BJ (cell line): ENCODE measurements at regions not wholly inside any gene's neighbourhood (a gene's known extent, or its start where the extent isn't known, plus 50 kb on each side); places are given as distances from the start of the nearest gene placed in this dataset.

Experiments used
- CTCF ChIA-PET: fragments of 350-600 bp; formaldehyde crosslinking; extraction: SDS; loops from one replicate; lab custom pipeline; 2021; ENCODE audit warnings: antibody characterized with exemption, inconsistent platforms; lab: Yijun Ruan, JAX
- POLR2A ChIA-PET: fragments of 300-600 bp; sonication (Branson Sonifier 250); formaldehyde crosslinking; extraction: SDS; loops from one replicate; lab custom pipeline; 2021; ENCODE audit warnings: antibody characterized with exemption; lab: Charles Lee
- DNase-seq: peaks from one replicate; pipeline ENCODE4 v3.0.0-alpha.2; 2011; ENCODE audit warnings: low read depth
- H3K27me3 ChIP-seq: 2 replicates; pipeline ENCODE4 v1.6.0; 2011; ENCODE audit warnings: low read length; ENCODE audit not compliant: control insufficient read depth, insufficient read depth
- H3K36me3 ChIP-seq: 2 replicates; pipeline ENCODE4 v1.5.1; 2011; ENCODE audit warnings: low read length; ENCODE audit not compliant: control insufficient read depth, insufficient read depth
- H3K4me3 ChIP-seq: 2 replicates; pipeline ENCODE4 v1.5.1; 2011; ENCODE audit warnings: low read depth, mild to moderate bottlenecking, control low read depth, low read length
- TF ChIP-seq, protein P1 (sequence below): IDR thresholded peaks from 2 replicates; pipeline ENCODE4 v1.5.1; 2011; ENCODE audit warnings: low read depth, mild to moderate bottlenecking, control low read depth, inconsistent platforms, low read length, moderate library complexity; ENCODE audit not compliant: insufficient read depth

DNA sequence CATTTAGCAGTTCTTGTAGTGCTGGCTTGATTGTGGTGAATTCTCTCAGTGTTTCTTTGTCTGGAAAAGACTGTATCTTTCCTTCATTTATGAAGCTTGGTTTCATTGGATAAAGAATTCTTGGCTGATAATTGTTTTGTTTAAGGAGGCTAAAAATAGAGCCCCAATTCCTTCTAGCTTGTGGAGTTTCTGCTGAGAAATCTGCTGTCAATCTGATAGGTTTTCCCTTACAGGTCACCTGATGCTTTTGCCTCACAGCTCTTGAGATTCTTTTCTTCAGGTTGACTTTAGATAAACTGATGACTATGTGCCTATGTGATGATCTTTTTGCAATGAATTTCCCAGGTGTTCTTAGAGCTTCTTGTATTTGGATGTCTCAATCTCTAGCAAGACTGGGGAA lies 1508.5 kb upstream of the FLRT2 start:
- ChIA-PET POLR2A (no interaction called here), CTCF (no interaction called here)
- no peaks in the 10 kb centered on the region for H3K27me3 ChIP-seq
- TF ChIP-seq, protein P1, sequence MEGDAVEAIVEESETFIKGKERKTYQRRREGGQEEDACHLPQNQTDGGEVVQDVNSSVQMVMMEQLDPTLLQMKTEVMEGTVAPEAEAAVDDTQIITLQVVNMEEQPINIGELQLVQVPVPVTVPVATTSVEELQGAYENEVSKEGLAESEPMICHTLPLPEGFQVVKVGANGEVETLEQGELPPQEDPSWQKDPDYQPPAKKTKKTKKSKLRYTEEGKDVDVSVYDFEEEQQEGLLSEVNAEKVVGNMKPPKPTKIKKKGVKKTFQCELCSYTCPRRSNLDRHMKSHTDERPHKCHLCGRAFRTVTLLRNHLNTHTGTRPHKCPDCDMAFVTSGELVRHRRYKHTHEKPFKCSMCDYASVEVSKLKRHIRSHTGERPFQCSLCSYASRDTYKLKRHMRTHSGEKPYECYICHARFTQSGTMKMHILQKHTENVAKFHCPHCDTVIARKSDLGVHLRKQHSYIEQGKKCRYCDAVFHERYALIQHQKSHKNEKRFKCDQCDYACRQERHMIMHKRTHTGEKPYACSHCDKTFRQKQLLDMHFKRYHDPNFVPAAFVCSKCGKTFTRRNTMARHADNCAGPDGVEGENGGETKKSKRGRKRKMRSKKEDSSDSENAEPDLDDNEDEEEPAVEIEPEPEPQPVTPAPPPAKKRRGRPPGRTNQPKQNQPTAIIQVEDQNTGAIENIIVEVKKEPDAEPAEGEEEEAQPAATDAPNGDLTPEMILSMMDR, result no peak
- no peak overlapping the region for H3K4me3 ChIP-seq
- no peaks in the 10 kb centered on the region for H3K36me3 ChIP-seq
- DNase-seq, result no peak

DNA sequence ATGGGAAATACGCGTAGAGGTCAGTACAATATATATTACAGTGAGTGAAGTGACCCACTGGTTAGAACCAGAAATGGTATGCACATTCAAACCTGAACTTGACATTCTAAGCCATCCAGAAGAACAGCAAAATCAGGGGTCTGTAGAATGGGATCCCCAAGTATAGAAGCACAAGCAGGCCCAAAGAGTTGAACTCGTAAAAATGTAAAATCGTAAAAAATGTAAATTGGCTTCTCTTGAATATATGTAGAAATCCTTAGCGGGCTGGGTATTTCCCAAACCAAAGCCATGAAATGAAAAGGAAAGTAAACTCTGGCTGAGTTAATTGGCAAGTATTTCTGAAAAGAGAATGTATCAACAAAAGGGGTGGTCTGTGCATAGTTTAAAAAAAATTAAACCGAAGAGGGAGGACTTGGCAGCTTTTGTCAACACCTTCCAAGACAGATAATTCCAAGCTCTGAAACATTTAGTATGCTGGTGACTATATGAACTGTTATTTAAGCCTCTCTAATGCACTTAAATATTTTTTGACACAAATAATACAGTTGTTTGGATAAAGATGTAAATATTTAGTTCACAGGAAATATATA lies 1505.6 kb upstream of the FLRT2 start:
- ChIA-PET POLR2A (no interaction called here), CTCF (no interaction called here)
- DNase-seq, result no peak
- TF ChIP-seq, protein P1, result no peak
- Histone ChIP-seq H3K4me3 (no peak overlapping the region), H3K36me3 (no peaks in the 10 kb centered on the region), H3K27me3 (no peaks in the 10 kb centered on the region)

DNA sequence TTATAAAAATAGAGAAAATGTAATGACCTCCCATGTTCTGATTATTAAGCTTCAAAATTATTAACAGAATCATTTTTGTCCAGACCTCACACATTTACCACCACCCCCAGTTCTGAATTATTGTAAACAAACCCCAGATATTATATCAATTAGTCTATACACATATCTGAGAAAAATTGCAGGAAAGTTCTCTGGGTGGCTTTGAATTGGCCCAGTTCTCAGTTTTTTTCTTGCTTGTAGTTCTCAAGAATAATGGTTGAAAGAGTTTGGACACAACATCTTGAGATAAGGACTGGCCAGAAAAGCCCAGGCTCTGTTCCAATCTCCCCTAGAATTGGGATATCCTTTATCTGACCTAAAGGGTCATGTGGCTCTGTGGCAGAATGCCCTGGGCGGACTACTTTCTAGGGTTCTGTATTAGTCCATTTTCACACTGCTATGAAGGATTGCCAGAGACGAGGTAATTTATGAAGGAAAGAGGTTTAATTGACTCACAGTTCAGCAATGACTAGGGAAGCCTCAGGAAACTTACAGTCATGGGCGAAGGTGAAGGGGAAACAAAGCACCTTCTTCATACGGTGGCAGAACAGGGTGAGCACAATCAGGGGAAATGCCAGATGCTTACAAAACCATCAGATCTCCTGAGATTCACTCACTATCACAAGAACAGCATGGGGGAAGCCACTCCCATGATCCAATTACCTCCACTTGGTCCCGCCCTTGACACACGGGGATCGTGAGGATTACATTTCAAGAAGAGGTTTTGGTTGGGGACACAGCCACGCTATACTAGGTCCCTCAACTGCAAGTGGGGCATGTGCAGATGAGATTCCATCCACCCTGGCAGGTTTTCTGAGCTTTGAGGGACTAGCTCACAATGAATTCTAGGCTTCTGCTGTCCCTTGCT lies 1504.6 kb upstream of the FLRT2 start:
- DNase-seq, result no peak
- Histone ChIP-seq H3K27me3 (no peaks in the 10 kb centered on the region), H3K4me3 (no peak overlapping the region), H3K36me3 (no peaks in the 10 kb centered on the region)
- TF ChIP-seq, protein P1, result no peak
- ChIA-PET POLR2A (no interaction called here), CTCF (no interaction called here)

DNA sequence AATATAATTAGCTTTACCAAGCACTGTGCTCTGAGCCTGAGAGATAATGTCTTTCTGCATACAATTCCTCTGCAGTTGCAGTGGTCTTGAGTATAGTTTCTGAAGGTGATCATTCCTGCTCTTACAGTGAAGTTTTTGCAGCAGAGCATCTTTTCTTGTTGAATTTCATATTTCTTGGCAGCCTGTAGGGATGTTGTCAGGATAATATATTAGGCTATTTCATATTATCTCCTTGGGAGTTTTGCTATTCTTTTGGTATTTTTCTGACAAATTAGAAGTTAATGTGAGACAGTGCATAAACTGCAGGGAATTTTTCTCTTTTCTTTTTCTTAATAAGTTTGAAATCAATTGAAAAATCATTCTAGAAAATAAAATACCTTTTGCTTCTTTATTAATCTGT lies 1502.6 kb upstream of the FLRT2 start:
- no peaks in the 10 kb centered on the region for H3K27me3 ChIP-seq
- DNase-seq, result no peak
- CTCF ChIA-PET, result no interaction called here
- H3K36me3 ChIP-seq, result no peaks in the 10 kb centered on the region
- TF ChIP-seq, protein P1, result no peak
- no peak overlapping the region for H3K4me3 ChIP-seq
- POLR2A ChIA-PET, result no interaction called here

DNA sequence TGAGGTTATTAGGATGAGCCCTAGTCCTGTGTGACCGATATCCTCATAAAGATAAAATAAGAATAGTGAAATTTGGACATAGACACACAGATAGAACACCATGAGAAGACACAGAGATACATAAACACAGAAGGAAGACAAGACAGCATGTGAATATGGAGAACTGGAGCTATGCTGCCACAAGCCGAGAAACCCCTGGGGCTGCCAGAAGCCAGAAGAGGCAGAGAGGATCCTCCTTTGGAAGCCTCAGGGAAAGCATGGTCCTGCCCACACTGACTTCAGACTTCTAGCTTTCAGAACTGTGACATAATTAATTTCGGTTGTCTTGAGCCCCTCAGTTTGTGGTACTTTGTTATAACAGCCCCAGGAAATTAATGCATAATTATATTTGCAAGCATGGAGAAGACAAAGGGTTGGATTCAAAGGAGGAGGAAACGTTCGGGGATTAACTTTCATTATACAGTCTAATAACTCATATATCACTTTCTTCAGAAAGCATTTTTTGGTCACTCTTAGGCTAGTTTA lies 1501.8 kb upstream of the FLRT2 start:
- POLR2A ChIA-PET, result no interaction called here
- Histone ChIP-seq H3K27me3 (no peaks in the 10 kb centered on the region), H3K4me3 (no peak overlapping the region), H3K36me3 (no peaks in the 10 kb centered on the region)
- DNase-seq, result no peak
- CTCF ChIA-PET, result no interaction called here
- TF ChIP-seq, protein P1, result no peak
